Activated naive CD8-positive, alpha-beta T cell (primary cell): ENCODE measurements at regions not wholly inside any gene's neighbourhood (a gene's known extent, or its start where the extent isn't known, plus 50 kb on each side); places are given as distances from the start of the nearest gene placed in this dataset.

Experiments used
- H3K27ac Mint-ChIP-seq: one replicate; pipeline ENCODE4 v1.8.0; 2021; ENCODE audit warnings: mixed read lengths
- H3K27me3 Mint-ChIP-seq: one replicate; pipeline ENCODE4 v1.8.0; 2021; ENCODE audit warnings: mixed read lengths
- H3K36me3 Mint-ChIP-seq: one replicate; pipeline ENCODE4 v1.8.0; 2021; ENCODE audit warnings: mixed read lengths
- H3K4me1 Mint-ChIP-seq: one replicate; pipeline ENCODE4 v1.8.0; 2021; ENCODE audit warnings: low read depth, mixed read lengths
- H3K4me3 Mint-ChIP-seq: one replicate; pipeline ENCODE4 v1.8.0; 2021; ENCODE audit warnings: mild to moderate bottlenecking, mixed read lengths
- H3K9me3 Mint-ChIP-seq: one replicate; pipeline ENCODE4 v1.8.0; 2021; ENCODE audit warnings: low read depth, mixed read lengths

GRCh38 chr1:87632232-87632631, 303.6 kb downstream of the LMO4 start:
- peaks cover 3% of the 10 kb centered on the region for H3K9me3 Mint-ChIP-seq
- no peak overlapping the region for H3K27ac Mint-ChIP-seq
- peaks cover 2% of the 10 kb centered on the region for H3K27me3 Mint-ChIP-seq
- no peaks in the 10 kb centered on the region for H3K36me3 Mint-ChIP-seq
- no peak overlapping the region for H3K4me3 Mint-ChIP-seq
- H3K4me1 Mint-ChIP-seq: no peaks in the 10 kb centered on the region

- Mint-ChIP-seq H3K27ac (no peak overlapping the region), H3K27me3 (peaks cover 2% of the 10 kb centered on the region), H3K4me3 (no peak overlapping the region), H3K4me1 (no peaks in the 10 kb centered on the region), H3K36me3 (no peaks in the 10 kb centered on the region), H3K9me3 (peaks cover 3% of the 10 kb centered on the region)
These were observed 307.7 kb downstream of the LMO4 start for GRCh38 chr1:87636198-87636892.

- no peak overlapping the region for H3K4me3 Mint-ChIP-seq
- no peak overlapping the region for H3K27ac Mint-ChIP-seq
- no peaks in the 10 kb centered on the region for H3K36me3 Mint-ChIP-seq
- H3K4me1 Mint-ChIP-seq: no peaks in the 10 kb centered on the region
- no peaks in the 10 kb centered on the region for H3K27me3 Mint-ChIP-seq
- no peaks in the 10 kb centered on the region for H3K9me3 Mint-ChIP-seq
These were observed 310.0 kb downstream of the LMO4 start for GRCh38 chr1:87638636-87639035.

- Mint-ChIP-seq H3K27me3 (no peaks in the 10 kb centered on the region), H3K27ac (no peak overlapping the region)
These were observed 313.3 kb downstream of the LMO4 start for GRCh38 chr1:87641996-87642395.

GRCh38 chr1:87642581-87643221, 314.0 kb downstream of the LMO4 start:
- Mint-ChIP-seq H3K36me3 (no peaks in the 10 kb centered on the region), H3K4me3 (no peak overlapping the region), H3K27me3 (no peaks in the 10 kb centered on the region), H3K9me3 (no peaks in the 10 kb centered on the region), H3K27ac (no peak overlapping the region), H3K4me1 (no peaks in the 10 kb centered on the region)

More at GRCh38 chr1:87641996-87642395, 313.3 kb downstream of the LMO4 start:
- Mint-ChIP-seq H3K9me3 (no peaks in the 10 kb centered on the region), H3K36me3 (no peaks in the 10 kb centered on the region), H3K4me3 (no peak overlapping the region), H3K4me1 (no peaks in the 10 kb centered on the region)

- Mint-ChIP-seq H3K9me3 (no peaks in the 10 kb centered on the region), H3K36me3 (no peaks in the 10 kb centered on the region), H3K4me3 (no peak overlapping the region), H3K27me3 (no peaks in the 10 kb centered on the region), H3K4me1 (no peaks in the 10 kb centered on the region), H3K27ac (no peak overlapping the region)
These were observed 315.4 kb downstream of the LMO4 start for GRCh38 chr1:87644033-87644578.

- no peaks in the 10 kb centered on the region for H3K9me3 Mint-ChIP-seq
- H3K27me3 Mint-ChIP-seq: no peaks in the 10 kb centered on the region
- H3K4me1 Mint-ChIP-seq: no peaks in the 10 kb centered on the region
- H3K36me3 Mint-ChIP-seq: no peaks in the 10 kb centered on the region
- no peak overlapping the region for H3K27ac Mint-ChIP-seq
- no peak overlapping the region for H3K4me3 Mint-ChIP-seq
These were observed 316.0 kb downstream of the LMO4 start for GRCh38 chr1:87644579-87645190.

GRCh38 chr1:87647430-87648177, 318.9 kb downstream of the LMO4 start:
- Mint-ChIP-seq H3K36me3 (no peaks in the 10 kb centered on the region), H3K27me3 (peaks cover 2% of the 10 kb centered on the region), H3K4me3 (no peak overlapping the region), H3K9me3 (no peaks in the 10 kb centered on the region), H3K4me1 (no peaks in the 10 kb centered on the region), H3K27ac (no peak overlapping the region)

- peaks cover 2% of the 10 kb centered on the region for H3K27me3 Mint-ChIP-seq
- H3K36me3 Mint-ChIP-seq: no peaks in the 10 kb centered on the region
- H3K9me3 Mint-ChIP-seq: no peaks in the 10 kb centered on the region
- H3K27ac Mint-ChIP-seq: no peak overlapping the region
- no peak overlapping the region for H3K4me3 Mint-ChIP-seq
- H3K4me1 Mint-ChIP-seq: no peaks in the 10 kb centered on the region
These were observed 319.8 kb downstream of the LMO4 start for GRCh38 chr1:87648323-87649119.

GRCh38 chr1:87650306-87650705, 321.6 kb downstream of the LMO4 start:
- Mint-ChIP-seq H3K4me1 (peaks cover 3% of the 10 kb centered on the region), H3K4me3 (no peak overlapping the region), H3K27ac (no peak overlapping the region), H3K27me3 (peaks cover 2% of the 10 kb centered on the region), H3K36me3 (no peaks in the 10 kb centered on the region), H3K9me3 (no peaks in the 10 kb centered on the region)

- no peaks in the 10 kb centered on the region for H3K9me3 Mint-ChIP-seq
- H3K4me3 Mint-ChIP-seq: no peak overlapping the region
- peaks cover 3% of the 10 kb centered on the region for H3K4me1 Mint-ChIP-seq
- H3K36me3 Mint-ChIP-seq: no peaks in the 10 kb centered on the region
- H3K27ac Mint-ChIP-seq: no peak overlapping the region
- peaks cover 2% of the 10 kb centered on the region for H3K27me3 Mint-ChIP-seq
These were observed 323.5 kb downstream of the LMO4 start for GRCh38 chr1:87652176-87652575.

GRCh38 chr1:87665151-87665550, 336.5 kb downstream of the LMO4 start:
- H3K27me3 Mint-ChIP-seq: no peaks in the 10 kb centered on the region
- H3K36me3 Mint-ChIP-seq: no peaks in the 10 kb centered on the region
- no peak overlapping the region for H3K27ac Mint-ChIP-seq
- H3K4me3 Mint-ChIP-seq: no peak overlapping the region
- peaks cover 5% of the 10 kb centered on the region for H3K9me3 Mint-ChIP-seq
- no peaks in the 10 kb centered on the region for H3K4me1 Mint-ChIP-seq

- Mint-ChIP-seq H3K27ac (no peak overlapping the region), H3K27me3 (no peaks in the 10 kb centered on the region), H3K9me3 (no peaks in the 10 kb centered on the region), H3K4me3 (no peak overlapping the region), H3K36me3 (no peaks in the 10 kb centered on the region), H3K4me1 (no peaks in the 10 kb centered on the region)
These were observed 338.0 kb downstream of the LMO4 start for GRCh38 chr1:87666681-87667080.

- H3K9me3 Mint-ChIP-seq: no peaks in the 10 kb centered on the region
- H3K4me3 Mint-ChIP-seq: no peak overlapping the region
- no peaks in the 10 kb centered on the region for H3K36me3 Mint-ChIP-seq
- H3K27ac Mint-ChIP-seq: no peak overlapping the region
- H3K27me3 Mint-ChIP-seq: no peaks in the 10 kb centered on the region
- H3K4me1 Mint-ChIP-seq: no peaks in the 10 kb centered on the region
These were observed 341.0 kb downstream of the LMO4 start for GRCh38 chr1:87669674-87670073.
